GM21786 (cell line): ENCODE measurements at regions not wholly inside any gene's neighbourhood (a gene's known extent, or its start where the extent isn't known, plus 50 kb on each side); places are given as distances from the start of the nearest gene placed in this dataset.

Experiments
- ATAC-seq: cut with Tn5 transposase; IDR thresholded peaks from one replicate; pipeline ENCODE4 v1.9.1; 2021; ENCODE audit not compliant: unreplicated experiment

GRCh38 chr4:111466811-111467604, 678.2 kb upstream of the FAM241A start:
- no peak for ATAC-seq

- ATAC-seq, result no peak
Observed at GRCh38 chr4:111475001-111475400, 670.3 kb upstream of the FAM241A start.

GRCh38 chr4:111475666-111476065, 669.6 kb upstream of the FAM241A start:
- no peak for ATAC-seq

GRCh38 chr4:111480510-111480909, 664.7 kb upstream of the FAM241A start:
- no peak for ATAC-seq

DNA sequence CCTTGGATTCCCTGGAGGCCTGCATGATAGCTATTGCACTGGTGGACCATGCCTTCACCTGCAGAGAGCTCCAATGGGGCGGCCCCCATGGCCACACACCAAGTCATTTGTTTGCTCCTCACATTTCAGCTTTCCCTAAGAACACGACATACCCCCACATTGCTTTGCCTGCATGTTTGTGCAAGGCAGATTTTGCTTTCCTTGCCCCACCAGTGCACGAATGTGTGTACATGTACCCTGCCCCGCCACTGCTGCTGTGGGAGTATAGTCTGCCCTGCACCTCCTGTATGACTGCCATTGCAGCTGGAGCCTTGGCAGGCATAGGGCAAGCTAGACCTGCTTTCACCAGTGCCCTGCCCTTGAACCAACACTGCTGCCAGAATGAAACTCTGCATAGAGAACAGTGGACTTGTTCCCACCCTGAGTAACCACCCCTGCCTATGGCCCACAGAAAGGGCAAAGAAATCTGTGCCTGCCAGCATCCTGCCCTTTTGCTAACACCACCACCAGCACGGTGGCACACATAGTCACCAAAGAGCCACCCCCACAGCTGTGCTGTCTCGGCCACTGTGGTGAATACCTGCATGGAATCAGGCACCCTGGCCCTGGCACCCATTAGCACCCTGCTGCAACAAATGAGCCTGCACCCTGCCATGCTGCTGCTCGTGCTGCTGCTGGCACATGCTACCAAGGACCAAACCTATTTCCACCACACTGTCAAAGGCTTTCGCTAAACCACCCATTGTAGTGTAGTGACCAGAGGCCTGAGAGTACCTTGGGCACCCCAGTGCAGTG, 661.7 kb upstream of the FAM241A start:
- ATAC-seq, result no peak

DNA sequence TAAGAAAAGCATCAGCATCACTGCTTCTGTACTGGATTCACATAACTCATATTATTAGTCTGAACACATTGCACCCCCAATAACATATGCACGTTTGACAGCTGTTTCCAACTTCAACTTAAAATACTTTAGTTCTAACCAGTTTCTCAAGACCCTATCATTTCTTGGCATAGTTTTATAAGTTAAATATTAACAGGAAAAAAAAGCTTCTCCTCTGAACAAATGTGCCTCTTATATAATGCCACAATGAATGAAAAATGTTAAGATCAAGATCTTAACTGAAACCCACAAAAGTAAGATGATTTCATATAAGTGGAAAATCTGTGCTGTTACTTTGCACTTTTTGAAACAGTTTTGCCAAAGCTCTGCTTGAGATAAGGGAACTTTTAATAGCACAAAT, 652.8 kb upstream of the FAM241A start:
- no peak for ATAC-seq

DNA sequence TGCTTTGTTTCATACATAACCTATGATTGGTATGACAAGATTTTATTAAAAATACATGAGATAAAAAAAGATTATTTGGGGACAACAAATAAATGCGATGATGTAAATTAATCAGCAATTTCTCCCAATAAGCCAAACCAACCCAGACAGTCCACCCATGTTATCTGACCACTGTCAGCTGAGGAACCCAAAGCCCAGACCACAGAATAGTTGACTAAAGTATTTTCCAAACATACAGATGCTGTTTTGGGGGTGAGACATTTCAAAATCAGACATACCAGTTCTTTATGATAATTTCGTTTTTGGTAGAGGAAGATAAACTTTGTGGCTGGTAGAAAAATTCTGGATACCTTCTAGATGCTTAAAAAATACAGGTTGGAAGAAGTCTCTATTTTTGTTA, 650.8 kb upstream of the FAM241A start:
- ATAC-seq, result no peak

DNA sequence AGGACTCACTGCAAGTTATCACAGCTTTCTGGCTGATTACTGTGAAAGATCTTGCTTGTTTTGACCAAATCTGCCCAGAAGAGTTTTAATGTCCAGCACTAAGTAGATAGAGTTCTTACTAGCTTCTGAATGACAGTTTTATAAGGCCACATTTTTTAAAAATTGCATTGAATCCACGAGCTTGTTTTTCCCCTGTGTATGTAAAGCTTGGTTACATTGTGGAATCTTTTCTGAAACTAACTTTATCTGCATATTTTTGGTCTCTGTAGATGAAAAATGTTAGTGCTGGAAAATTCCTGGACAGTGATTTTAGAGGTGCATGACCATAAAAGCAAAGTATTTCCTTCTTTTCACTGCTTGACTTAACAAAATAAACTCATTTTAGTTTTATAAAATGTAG, 650.3 kb upstream of the FAM241A start:
- ATAC-seq, result no peak

- no peak for ATAC-seq
Observed at GRCh38 chr4:111499291-111499690, 646.0 kb upstream of the FAM241A start.

- ATAC-seq, result no peak
Observed at GRCh38 chr4:111499706-111500105, 645.5 kb upstream of the FAM241A start.

DNA sequence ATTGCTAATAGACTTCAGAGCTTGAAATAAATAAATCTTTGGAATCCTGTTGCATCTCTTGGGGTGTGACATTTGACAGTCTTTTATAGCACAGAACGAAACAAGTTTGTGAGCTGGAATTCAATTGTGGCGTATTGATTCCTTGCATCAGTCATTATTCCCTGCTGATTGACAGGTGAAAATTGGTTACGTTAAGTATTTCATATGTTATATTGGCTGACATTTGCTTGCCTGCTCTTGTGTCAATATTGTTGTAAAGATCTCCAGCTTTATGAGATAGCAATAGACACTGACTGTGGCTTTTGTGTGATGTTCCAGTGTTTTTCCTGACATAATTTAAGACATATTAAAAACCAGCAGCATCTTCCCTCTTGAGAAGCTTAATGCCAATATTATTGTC, 644.4 kb upstream of the FAM241A start:
- no peak for ATAC-seq

GRCh38 chr4:111501946-111502345, 643.3 kb upstream of the FAM241A start:
- no peak for ATAC-seq

- no peak for ATAC-seq
Observed at GRCh38 chr4:111502626-111503025, 642.6 kb upstream of the FAM241A start.

GRCh38 chr4:111506706-111507105, 638.5 kb upstream of the FAM241A start:
- no peak for ATAC-seq

DNA sequence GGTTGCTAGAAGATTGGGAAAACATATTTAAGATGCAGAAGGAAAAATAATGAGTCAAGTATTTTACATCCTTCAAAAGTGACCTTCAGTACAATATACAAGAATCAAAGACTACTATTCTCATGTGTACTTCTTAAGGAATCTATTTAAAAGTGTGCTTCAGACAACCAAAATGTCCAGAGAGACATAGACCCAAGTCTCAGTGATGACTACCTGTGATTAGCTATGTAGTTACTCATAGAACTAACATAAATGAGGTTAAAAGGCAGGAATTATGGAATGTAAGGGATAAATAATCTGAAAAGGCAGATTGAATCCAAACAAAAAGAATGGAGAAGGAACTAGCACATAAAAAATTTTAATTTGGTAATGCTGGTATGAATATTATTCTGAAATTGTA, 634.7 kb upstream of the FAM241A start:
- no peak for ATAC-seq

GRCh38 chr4:111512081-111512783, 633.0 kb upstream of the FAM241A start:
- no peak for ATAC-seq

DNA sequence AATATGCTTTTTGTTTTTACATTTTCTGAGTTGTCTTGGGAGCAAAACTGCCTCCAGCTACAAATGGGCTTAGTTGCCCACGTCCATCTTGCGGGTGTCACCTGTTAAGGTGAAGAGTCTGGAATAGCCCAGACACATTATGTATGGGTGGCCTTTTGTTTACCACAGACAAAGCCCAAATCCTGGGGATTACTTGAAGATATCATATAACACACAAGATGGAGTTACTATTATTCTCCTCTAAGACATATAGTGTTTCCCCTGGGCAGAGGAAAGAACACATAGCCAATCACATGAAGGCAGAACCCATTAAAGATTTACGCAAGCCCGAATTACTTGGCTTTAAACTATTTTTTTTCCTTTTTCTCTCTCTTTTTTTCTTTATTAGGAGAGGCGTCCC, 625.6 kb upstream of the FAM241A start:
- ATAC-seq, result no peak

DNA sequence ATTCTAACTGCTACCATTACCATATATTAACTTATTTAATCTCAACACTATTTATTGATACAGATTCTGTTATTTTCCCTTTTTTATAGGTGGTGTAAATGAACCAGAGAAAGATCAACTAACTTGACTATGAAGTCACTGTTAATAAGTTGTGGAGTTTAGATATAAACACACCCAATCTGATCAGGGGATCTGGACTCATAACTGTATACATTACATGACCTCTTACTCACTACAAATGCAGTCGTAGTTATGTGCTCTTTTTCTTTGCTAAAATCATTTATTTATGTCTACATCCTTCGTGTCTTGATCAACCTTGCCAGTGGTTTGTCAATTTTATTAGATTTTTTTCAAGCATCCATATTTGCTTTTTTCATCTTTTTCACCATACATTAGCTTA, 614.8 kb upstream of the FAM241A start:
- ATAC-seq, result no peak

GRCh38 chr4:111535792-111536191, 609.5 kb upstream of the FAM241A start:
- no peak for ATAC-seq

GRCh38 chr4:111537165-111537564, 608.1 kb upstream of the FAM241A start:
- no peak for ATAC-seq

DNA sequence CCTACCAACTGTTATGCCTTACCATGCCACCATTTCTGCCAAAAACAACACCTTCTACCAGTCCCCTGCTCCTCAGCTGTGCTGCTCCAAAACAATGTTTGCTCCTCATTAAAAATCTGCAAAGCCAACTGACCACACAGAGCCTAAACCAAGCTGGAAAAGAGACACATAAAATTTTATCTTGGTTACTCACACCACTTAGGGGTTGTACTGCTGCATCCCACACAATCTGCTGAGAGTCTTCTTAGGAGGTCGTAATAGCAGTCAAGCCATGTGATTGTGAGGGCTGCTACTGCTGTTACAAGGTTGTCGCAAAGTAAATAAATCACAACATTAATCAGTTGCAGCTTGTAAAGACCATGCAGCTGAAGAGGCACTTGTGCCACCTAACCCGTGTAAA, 607.4 kb upstream of the FAM241A start:
- no peak for ATAC-seq

DNA sequence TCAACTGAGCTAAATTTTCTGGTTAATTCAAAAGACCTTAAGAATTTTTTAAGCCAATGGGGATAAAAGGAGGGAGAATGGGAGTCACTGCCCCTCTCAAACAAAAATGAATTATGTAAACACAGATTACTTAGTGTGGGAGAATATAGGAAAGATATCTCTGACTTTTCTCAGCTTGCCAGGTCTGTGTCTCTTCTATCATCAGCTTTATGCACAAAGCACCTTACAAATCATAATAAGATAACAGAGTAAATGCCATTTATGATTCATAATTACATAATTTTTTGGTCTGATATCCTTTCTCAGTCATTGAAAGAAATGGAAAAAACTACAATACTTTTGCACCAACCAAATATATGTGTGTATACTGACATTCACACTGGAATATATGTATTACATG, 604.6 kb upstream of the FAM241A start:
- ATAC-seq, result no peak
